ENCODE measurements at regions not wholly inside any gene's neighbourhood (a gene's known extent, or its start where the extent isn't known, plus 50 kb on each side); places are given as distances from the start of the nearest gene placed in this dataset.

GRCh38 chr1:99397029-99397428 is 132.7 kb downstream of the PLPPR4 start:
- no peak for TF ChIP-seq CTCF (IDR thresholded peaks at IDR 0.05)
- TF ChIP-seq POLR2A (IDR thresholded peaks at IDR 0.05) = no peak
